ENCODE measurements at regions not wholly inside any gene's neighbourhood (a gene's known extent, or its start where the extent isn't known, plus 50 kb on each side); places are given as distances from the start of the nearest gene placed in this dataset.
"Not testable (repeated sequence)": the region's sequence is repeated elsewhere in the genome, so short reads cannot be mapped to it uniquely, and the experiment has no call there.

DNA sequence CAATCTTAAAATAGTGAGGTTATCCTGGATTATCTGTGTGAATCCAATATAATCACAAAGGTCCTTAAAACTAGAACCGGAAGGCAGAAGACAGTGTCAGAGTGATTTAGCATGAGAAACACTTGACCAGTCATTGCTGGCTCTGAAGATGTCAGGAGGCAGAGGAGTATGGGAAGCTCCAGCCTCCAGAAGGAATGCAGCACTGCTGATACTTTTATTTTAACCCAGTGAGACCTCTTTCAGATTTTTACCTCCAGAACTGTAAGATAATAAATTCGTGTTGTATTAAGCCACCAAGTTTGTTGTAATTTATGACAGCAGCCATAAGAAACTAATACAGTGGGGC lies 134.4 kb upstream of the ZC3H12C start:
- no peak for TF ChIP-seq LEF1 (IDR thresholded peaks at IDR 0.05; ENCODE audit: borderline replicate concordance)
- no peak for TF ChIP-seq FOXK2 (IDR thresholded peaks at IDR 0.05)
- no peak for TF ChIP-seq L3MBTL2 (conservative IDR thresholded peaks at IDR 0.05)
- TF ChIP-seq BHLHE40 (IDR thresholded peaks at IDR 0.05; ENCODE audit: borderline replicate concordance): no peak
- no peak for TF ChIP-seq SUZ12 (IDR thresholded peaks at IDR 0.05)
- no peak for TF ChIP-seq ZNF384 (IDR thresholded peaks at IDR 0.05)
- TF ChIP-seq ARNT (IDR thresholded peaks at IDR 0.05): no peak
- no peak for TF ChIP-seq FOXM1 (IDR thresholded peaks at IDR 0.05; ENCODE audit: borderline replicate concordance)
- no peak for TF ChIP-seq ELF4 (IDR thresholded peaks at IDR 0.05)
- TF ChIP-seq PKNOX1 (IDR thresholded peaks at IDR 0.05): no peak
- TF ChIP-seq HDGF (IDR thresholded peaks at IDR 0.05; ENCODE audit: borderline replicate concordance): no peak
- no peak for TF ChIP-seq FOXA1 (IDR thresholded peaks at IDR 0.05)
- no peak for TF ChIP-seq SP1 (IDR thresholded peaks at IDR 0.05)
- no peak for TF ChIP-seq CTBP1 (IDR thresholded peaks at IDR 0.05; ENCODE audit: borderline replicate concordance)
- TF ChIP-seq TARDBP (IDR thresholded peaks at IDR 0.05): no peak
- ChIA-PET POLR2A (no interaction called here), CTCF (no interaction called here)
- DNase-seq (ENCODE audit: extremely low spot score): no peak

DNA sequence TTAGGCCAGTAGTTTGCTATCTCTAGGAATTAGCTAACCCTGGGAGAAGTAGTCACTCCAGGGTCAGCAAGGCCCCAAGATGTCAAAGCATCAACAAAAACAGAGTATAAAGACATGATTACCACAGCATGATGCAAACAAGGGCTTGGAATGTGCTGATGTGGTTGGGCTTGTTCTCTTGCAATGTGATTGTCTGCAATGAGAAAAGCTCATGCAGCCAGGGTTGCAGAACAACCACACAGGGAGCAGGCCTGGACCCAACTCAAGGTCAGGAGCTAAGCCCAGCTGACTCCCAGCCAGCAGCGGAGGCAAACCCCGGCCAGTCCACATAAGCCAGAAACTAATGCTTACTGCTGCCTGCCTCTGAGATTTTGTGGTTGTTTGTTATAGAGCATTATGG lies 132.4 kb upstream of the ZC3H12C start:
- ChIA-PET POLR2A (no interaction called here), CTCF (interaction anchor here (0.6 kb wide), 1 partner anchor 1136 kb away, joined by 3 read pairs; no protein-coding TSS in a partner anchor)
- DNase-seq (ENCODE audit: extremely low spot score): no peak
- no peak for TF ChIP-seq TARDBP (IDR thresholded peaks at IDR 0.05)
- no peak for TF ChIP-seq FOXM1 (IDR thresholded peaks at IDR 0.05; ENCODE audit: borderline replicate concordance)

DNA sequence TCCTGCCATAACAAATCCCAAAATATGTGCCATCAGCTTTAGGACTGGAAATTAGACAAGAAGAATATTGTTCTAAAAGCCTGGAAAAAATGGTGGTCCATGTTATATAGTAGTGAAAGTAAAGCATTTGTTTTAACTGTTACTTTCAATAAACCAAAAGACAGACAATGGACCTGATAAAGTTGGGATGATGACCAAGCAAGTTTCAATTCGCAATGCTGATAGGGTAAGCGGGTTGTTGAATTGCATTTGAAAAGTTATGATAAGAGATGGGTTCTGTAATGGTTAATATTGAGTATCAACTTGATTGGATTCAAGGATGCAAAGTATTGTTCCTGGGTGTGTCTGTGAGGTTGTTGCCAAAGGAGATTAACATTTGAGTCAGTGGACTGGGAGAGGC lies 131.9 kb upstream of the ZC3H12C start:
- POLR2A ChIA-PET: no interaction called here
- no peak for TF ChIP-seq ARNT (IDR thresholded peaks at IDR 0.05)
- TF ChIP-seq LEF1 (IDR thresholded peaks at IDR 0.05; ENCODE audit: borderline replicate concordance): no peak
- no peak for TF ChIP-seq HDGF (IDR thresholded peaks at IDR 0.05; ENCODE audit: borderline replicate concordance)
- no peak for TF ChIP-seq BHLHE40 (IDR thresholded peaks at IDR 0.05; ENCODE audit: borderline replicate concordance)
- TF ChIP-seq FOXK2 (IDR thresholded peaks at IDR 0.05): no peak
- TF ChIP-seq SUZ12 (IDR thresholded peaks at IDR 0.05): no peak
- TF ChIP-seq ELF4 (IDR thresholded peaks at IDR 0.05): no peak
- TF ChIP-seq NFRKB (IDR thresholded peaks at IDR 0.05): no peak
- no peak for TF ChIP-seq PKNOX1 (IDR thresholded peaks at IDR 0.05)
- no peak for TF ChIP-seq L3MBTL2 (conservative IDR thresholded peaks at IDR 0.05)
- TF ChIP-seq TARDBP (IDR thresholded peaks at IDR 0.05): no peak
- no peak for TF ChIP-seq CTBP1 (IDR thresholded peaks at IDR 0.05; ENCODE audit: borderline replicate concordance)
- TF ChIP-seq FOXA1 (IDR thresholded peaks at IDR 0.05): no peak
- TF ChIP-seq FOXM1 (IDR thresholded peaks at IDR 0.05; ENCODE audit: borderline replicate concordance): no peak
- TF ChIP-seq SP1 (IDR thresholded peaks at IDR 0.05): no peak
- no peak for TF ChIP-seq ZNF384 (IDR thresholded peaks at IDR 0.05)
- CTCF ChIA-PET: interaction anchor here (0.6 kb wide), 1 partner anchor 1136 kb away, joined by 3 read pairs; no protein-coding TSS in a partner anchor
- no peak for DNase-seq (ENCODE audit: extremely low spot score)

DNA sequence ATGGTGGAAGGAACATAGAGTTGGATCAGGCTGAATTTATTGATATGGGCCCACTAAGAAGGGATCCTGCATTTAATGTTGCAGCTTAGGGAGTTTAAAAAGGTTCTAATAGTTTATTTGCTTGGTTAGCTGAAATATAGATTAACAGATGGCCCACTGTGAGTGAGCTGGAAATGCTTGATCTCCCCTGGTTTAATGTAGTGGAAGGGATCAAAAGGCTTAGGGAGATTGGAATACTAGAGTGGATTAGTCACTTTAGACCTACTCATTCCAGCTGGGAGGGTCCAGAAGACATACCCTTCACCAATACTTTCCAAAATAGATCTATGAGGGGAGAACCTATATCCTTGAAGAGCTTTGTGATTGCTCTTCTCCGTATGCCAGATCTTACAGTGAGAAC lies 130.1 kb upstream of the ZC3H12C start:
- ChIA-PET POLR2A (no interaction called here), CTCF (no interaction called here)
- TF ChIP-seq SUZ12 (IDR thresholded peaks at IDR 0.05) (no peak), ELF4 (IDR thresholded peaks at IDR 0.05) (no peak), HDGF (IDR thresholded peaks at IDR 0.05; ENCODE audit: borderline replicate concordance) (no peak), TARDBP (IDR thresholded peaks at IDR 0.05) (no peak), NFRKB (IDR thresholded peaks at IDR 0.05) (no peak), BHLHE40 (IDR thresholded peaks at IDR 0.05; ENCODE audit: borderline replicate concordance) (no peak), LEF1 (IDR thresholded peaks at IDR 0.05; ENCODE audit: borderline replicate concordance) (no peak), SP1 (IDR thresholded peaks at IDR 0.05) (no peak), ARNT (IDR thresholded peaks at IDR 0.05) (no peak), L3MBTL2 (conservative IDR thresholded peaks at IDR 0.05) (no peak), FOXA1 (IDR thresholded peaks at IDR 0.05) (no peak), PKNOX1 (IDR thresholded peaks at IDR 0.05) (no peak), FOXK2 (IDR thresholded peaks at IDR 0.05) (no peak), FOXM1 (IDR thresholded peaks at IDR 0.05; ENCODE audit: borderline replicate concordance) (no peak), ZNF384 (IDR thresholded peaks at IDR 0.05) (no peak), CTBP1 (IDR thresholded peaks at IDR 0.05; ENCODE audit: borderline replicate concordance) (no peak)
- DNase-seq (ENCODE audit: extremely low spot score): no peak

- TF ChIP-seq TARDBP (IDR thresholded peaks at IDR 0.05): no peak
- TF ChIP-seq FOXK2 (IDR thresholded peaks at IDR 0.05): no peak
- TF ChIP-seq BHLHE40 (IDR thresholded peaks at IDR 0.05; ENCODE audit: borderline replicate concordance): no peak
- no peak for TF ChIP-seq ARNT (IDR thresholded peaks at IDR 0.05)
- TF ChIP-seq SP1 (IDR thresholded peaks at IDR 0.05): no peak
- no peak for TF ChIP-seq HDGF (IDR thresholded peaks at IDR 0.05; ENCODE audit: borderline replicate concordance)
- TF ChIP-seq SUZ12 (IDR thresholded peaks at IDR 0.05): no peak
- TF ChIP-seq PKNOX1 (IDR thresholded peaks at IDR 0.05): no peak
- TF ChIP-seq FOXA1 (IDR thresholded peaks at IDR 0.05): no peak
- DNase-seq (ENCODE audit: extremely low spot score): no peak
- POLR2A ChIA-PET: no interaction called here
- CTCF ChIA-PET: no interaction called here
Measured at GRCh38 chr11:109964487-109964886, 128.7 kb upstream of the ZC3H12C start.

GRCh38 chr11:109965445-109965844 lies 127.7 kb upstream of the ZC3H12C start:
- DNase-seq (ENCODE audit: extremely low spot score); POLR2A ChIA-PET; CTCF ChIA-PET: not testable (repeated sequence)

DNA sequence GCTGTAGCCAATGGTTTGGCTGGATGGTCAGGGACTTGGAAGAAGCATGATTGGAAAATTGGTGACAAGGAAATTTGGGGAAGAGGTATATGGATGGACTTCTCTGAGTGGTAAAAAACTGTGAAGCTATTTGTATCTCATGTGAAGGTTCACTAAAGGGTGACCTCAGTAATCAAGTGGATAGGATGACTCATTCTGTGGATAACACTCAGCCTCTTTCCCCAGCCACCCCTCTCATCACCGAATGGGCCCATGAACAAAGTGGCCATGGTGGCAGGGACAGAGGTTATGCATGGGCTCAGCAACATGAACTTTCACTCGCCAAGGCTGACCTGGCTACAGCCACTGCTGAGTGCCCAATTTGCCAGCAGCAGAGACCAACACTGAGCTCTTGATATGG lies 127.3 kb upstream of the ZC3H12C start:
- DNase-seq (ENCODE audit: extremely low spot score); POLR2A ChIA-PET; CTCF ChIA-PET: not testable (repeated sequence)

GRCh38 chr11:109967136-109967535 lies 126.1 kb upstream of the ZC3H12C start:
- DNase-seq (ENCODE audit: extremely low spot score); POLR2A ChIA-PET; CTCF ChIA-PET: not testable (repeated sequence)
